GM23248 (cell line): ENCODE measurements at regions not wholly inside any gene's neighbourhood (a gene's known extent, or its start where the extent isn't known, plus 50 kb on each side); places are given as distances from the start of the nearest gene placed in this dataset.
"Not testable (repeated sequence)": the region's sequence is repeated elsewhere in the genome, so short reads cannot be mapped to it uniquely, and the experiment has no call there.

Experiments used
- DNase-seq: peaks from one replicate; pipeline ENCODE4 v3.0.0-alpha.2; 2015
- H2AFZ ChIP-seq: fragments of 200-600 bp; sonication (generic); 2 replicates; pipeline ENCODE4 v1.6.1; 2016; ENCODE audit warnings: antibody characterized with exemption
- H3F3A ChIP-seq: fragments of 200-600 bp; sonication (generic); 2 replicates; pipeline ENCODE4 v1.6.1; 2016; ENCODE audit warnings: mild to moderate bottlenecking, antibody characterized with exemption, mixed run types; ENCODE audit not compliant: insufficient read depth
- H3K27ac ChIP-seq: fragments of 200-600 bp; sonication (generic); 2 replicates; pipeline ENCODE4 v1.5.1; 2016; ENCODE audit warnings: mild to moderate bottlenecking
- H3K27me3 ChIP-seq: fragments of 200-600 bp; sonication (generic); replicated peaks from 2 replicates; pipeline ENCODE4 v1.6.1; 2016; ENCODE audit warnings: mild to moderate bottlenecking; ENCODE audit not compliant: insufficient read depth
- H3K36me3 ChIP-seq: fragments of 200-600 bp; sonication (generic); 2 replicates; pipeline ENCODE4 v1.6.1; 2016; ENCODE audit warnings: low read depth, mild to moderate bottlenecking
- H3K4me1 ChIP-seq: fragments of 200-600 bp; sonication (generic); 2 replicates; pipeline ENCODE4 v1.6.1; 2016; ENCODE audit warnings: mild to moderate bottlenecking; ENCODE audit not compliant: insufficient read depth
- H3K4me2 ChIP-seq: fragments of 200-600 bp; sonication (generic); one replicate; pipeline ENCODE4 v1.6.1; 2016; ENCODE audit warnings: mild to moderate bottlenecking; ENCODE audit not compliant: unreplicated experiment
- H3K4me3 ChIP-seq: fragments of 200-600 bp; sonication (generic); 2 replicates; pipeline ENCODE4 v1.5.1; 2016; ENCODE audit warnings: mild to moderate bottlenecking
- H3K79me2 ChIP-seq: fragments of 200-600 bp; sonication (generic); 2 replicates; pipeline ENCODE4 v1.6.1; 2016; ENCODE audit warnings: mild to moderate bottlenecking; ENCODE audit not compliant: insufficient read depth
- H3K9ac ChIP-seq: fragments of 200-600 bp; sonication (generic); 2 replicates; pipeline ENCODE4 v1.6.1; 2016; ENCODE audit warnings: mild to moderate bottlenecking
- H3K9me2 ChIP-seq: fragments of 200-600 bp; sonication (generic); 2 replicates; pipeline ENCODE4 v1.6.1; 2016; ENCODE audit warnings: mixed run types, mild to moderate bottlenecking, moderate library complexity; ENCODE audit not compliant: insufficient read depth
- H3K9me3 ChIP-seq: fragments of 200-600 bp; sonication (generic); one replicate; pipeline ENCODE4 v1.6.1; 2017; ENCODE audit warnings: low read depth
- H4K20me1 ChIP-seq: fragments of 200-600 bp; sonication (generic); 2 replicates; pipeline ENCODE4 v1.6.0; 2016; ENCODE audit not compliant: insufficient read depth
- EZH2 ChIP-seq: fragments of 200-600 bp; sonication (generic); IDR thresholded peaks from 2 replicates; pipeline ENCODE4 v1.6.1; 2018; ENCODE audit warnings: antibody characterized with exemption, mild to moderate bottlenecking; ENCODE audit not compliant: insufficient read depth, poor library complexity, severe bottlenecking
- EZH2phosphoT487 ChIP-seq: fragments of 200-600 bp; sonication (generic); IDR thresholded peaks from 2 replicates; pipeline ENCODE4 v1.6.1; 2018; ENCODE audit warnings: antibody characterized with exemption, moderate library complexity, mild to moderate bottlenecking, low read depth; ENCODE audit not compliant: insufficient read depth
- WGBS, 2 experiments: methylation state at CpG; one replicate each; pipeline ENCODE4 v1.1.6; 2015 to 2017; ENCODE audit warnings: low lambda C conversion rate in 2 of 2, low coverage in 1 of 2; ENCODE audit errors: missing lambda C conversion rate in 2 of 2; 5-methylcytosine and 5-hydroxymethylcytosine counted together
- in situ Hi-C: fragments of 300-500 bp; cut with MboI; formaldehyde crosslinking; loops from 2 replicates; pipeline ENCODE4 v1.15.0; 2020

DNA sequence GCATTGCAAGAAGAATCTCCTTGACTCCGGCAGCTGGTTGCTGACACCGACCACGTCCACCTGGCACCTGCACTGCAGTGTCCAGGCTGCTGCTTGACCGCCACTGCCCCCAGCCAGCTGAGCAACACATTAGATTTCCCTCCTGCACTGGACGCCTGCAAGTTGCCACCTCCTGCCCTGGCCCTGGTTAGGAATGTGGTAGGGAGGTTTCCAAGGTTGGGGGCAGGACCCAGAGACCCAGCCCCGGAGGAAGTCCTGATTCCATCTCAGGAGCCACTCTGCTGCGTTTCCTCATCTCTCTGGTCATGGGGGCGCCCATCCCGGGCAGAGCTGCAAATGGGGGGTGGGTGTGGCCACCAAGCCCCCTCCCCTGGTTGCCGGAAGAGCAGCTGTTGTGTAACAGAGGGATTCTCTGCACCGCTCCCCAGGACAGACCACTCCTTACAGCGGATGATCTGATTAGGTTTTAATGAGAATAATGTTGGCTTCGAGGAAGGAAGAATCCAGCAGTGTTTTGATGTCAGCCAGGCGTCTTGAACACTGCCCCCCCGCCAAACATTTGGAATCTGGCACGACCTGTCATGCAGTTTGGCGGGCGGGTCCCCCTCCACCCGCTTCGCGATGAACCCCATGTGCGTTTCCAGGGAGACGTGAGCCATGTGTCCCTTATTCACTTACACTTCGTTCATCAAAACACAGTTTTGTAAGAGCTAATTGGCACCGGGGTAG lies 205.1 kb downstream of the NPIPB11 start:
- H3K9me3 ChIP-seq, H4K20me1 ChIP-seq, H3K36me3 ChIP-seq, H3K4me3 ChIP-seq, H3K79me2 ChIP-seq, H3K9me2 ChIP-seq, H3K27me3 ChIP-seq, H3K9ac ChIP-seq, in situ Hi-C loops: not testable (repeated sequence)
- H3K27ac ChIP-seq, result peak overlapping the region; percentile 97
- H2AFZ ChIP-seq, result peak overlapping the region; percentile 2; the same call in 1 of the 2 replicates
- 18 to 20% methylated on average over 24 to 25 of the region's 25 CpGs for WGBS, 2 experiments
- peak overlapping the region; percentile 0 for H3K4me2 ChIP-seq
- H3F3A ChIP-seq, result peaks cover 14% of the 10 kb centered on the region
- H3K4me1 ChIP-seq, result peaks cover 36% of the 10 kb centered on the region
- peak; percentile 50 for DNase-seq

DNA sequence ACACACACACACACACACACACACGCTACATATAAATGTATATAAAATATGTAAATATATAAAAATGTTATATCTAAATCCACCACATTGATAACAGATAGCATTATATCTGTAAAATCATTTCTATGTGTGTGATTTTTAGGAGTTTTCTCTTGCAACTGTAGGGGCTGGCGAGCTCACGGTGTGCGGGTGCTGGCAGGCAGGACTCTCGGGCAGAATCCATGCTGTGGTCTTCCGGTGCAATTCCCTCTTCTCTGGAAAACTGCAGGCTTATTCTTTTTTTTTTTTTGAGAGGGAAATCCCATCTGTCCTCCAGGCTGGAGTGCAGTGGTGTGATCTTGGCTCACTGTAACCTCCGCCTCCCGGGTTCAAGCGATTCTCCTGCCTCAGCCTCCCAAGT lies 205.8 kb downstream of the NPIPB11 start:
- H3K9ac ChIP-seq, result peak overlapping the region; percentile 83

DNA sequence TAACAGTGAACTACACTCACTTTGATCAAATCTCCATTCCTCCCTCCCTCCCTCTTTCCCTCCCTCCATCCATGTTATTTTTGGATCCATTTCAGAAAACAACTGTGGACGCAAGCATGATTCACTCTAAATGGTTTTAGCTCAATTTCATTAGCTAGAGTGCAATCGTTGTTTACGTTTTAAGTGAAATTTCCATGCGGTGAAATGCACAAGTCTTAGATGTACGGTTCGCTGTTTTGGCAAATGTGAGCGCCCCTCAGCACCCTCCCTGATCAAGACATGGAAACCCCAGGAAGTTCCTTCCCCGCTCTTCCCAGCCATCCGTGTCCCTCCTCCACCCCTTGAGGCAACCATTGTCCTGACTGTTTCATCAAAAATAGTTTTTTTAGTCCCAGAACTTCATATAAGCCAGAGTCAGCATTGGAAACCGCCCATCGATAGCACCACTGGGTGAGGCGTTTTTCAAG lies 206.3 kb downstream of the NPIPB11 start:
- Histone ChIP-seq H3K4me2 (peak overlapping the region; percentile 76), H3K4me1 (peaks cover 46% of the 10 kb centered on the region), H3K27ac (peak overlapping the region; percentile 97), H2AFZ (peak overlapping the region; percentile 71), H3K4me3 (peak overlapping the region; percentile 60), H3F3A (peaks cover 25% of the 10 kb centered on the region), H3K9ac (peak overlapping the region; percentile 83)
- H3K79me2 ChIP-seq, H4K20me1 ChIP-seq, H3K36me3 ChIP-seq, H3K9me2 ChIP-seq, in situ Hi-C loops, H3K27me3 ChIP-seq, H3K9me3 ChIP-seq: not testable (repeated sequence)
- 0% methylated on average over 12 of the region's 12 CpGs for WGBS, 2 experiments
- DNase-seq, result peak; percentile 63

More for the DNA sequence above, 205.8 kb downstream of the NPIPB11 start:
- 15 to 17% methylated on average over 6 to 9 of the region's 9 CpGs for WGBS, 2 experiments
- in situ Hi-C loops, H3K9me3 ChIP-seq, H3K27me3 ChIP-seq, H3K9me2 ChIP-seq, H3K36me3 ChIP-seq, H3K79me2 ChIP-seq, H4K20me1 ChIP-seq: not testable (repeated sequence)
- Histone ChIP-seq H3K4me1 (peaks cover 43% of the 10 kb centered on the region), H3K27ac (peak overlapping the region; percentile 97), H3F3A (peaks cover 22% of the 10 kb centered on the region), H3K4me2 (peak overlapping the region; percentile 76), H3K4me3 (peak overlapping the region; percentile 60), H2AFZ (peak overlapping the region; percentile 71; the same call in 1 of the 2 replicates)
- DNase-seq, result peak; percentile 37

DNA sequence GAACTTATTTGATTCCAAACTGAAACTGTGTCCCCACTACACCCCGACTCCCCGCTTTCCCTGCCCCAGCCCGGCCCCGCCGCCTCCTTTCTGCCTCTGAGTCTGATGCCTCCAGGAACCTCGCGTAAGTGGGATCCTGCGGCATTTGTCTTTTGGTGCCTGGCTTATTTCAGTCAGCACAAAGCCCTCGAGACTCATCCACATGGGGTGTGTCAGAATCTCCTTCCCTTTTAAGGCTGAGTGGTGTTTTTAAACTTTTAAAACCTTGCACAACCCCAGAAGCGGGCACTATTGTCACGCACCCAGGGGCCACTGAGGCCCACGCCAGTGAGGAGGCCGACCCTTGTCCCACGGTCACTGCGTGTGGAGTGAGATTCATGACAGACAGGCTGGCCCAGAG lies 206.9 kb downstream of the NPIPB11 start:
- H3K4me2 ChIP-seq, result peak overlapping the region; percentile 76
- 1 to 2% methylated on average over 15 of the region's 15 CpGs for WGBS, 2 experiments

DNA sequence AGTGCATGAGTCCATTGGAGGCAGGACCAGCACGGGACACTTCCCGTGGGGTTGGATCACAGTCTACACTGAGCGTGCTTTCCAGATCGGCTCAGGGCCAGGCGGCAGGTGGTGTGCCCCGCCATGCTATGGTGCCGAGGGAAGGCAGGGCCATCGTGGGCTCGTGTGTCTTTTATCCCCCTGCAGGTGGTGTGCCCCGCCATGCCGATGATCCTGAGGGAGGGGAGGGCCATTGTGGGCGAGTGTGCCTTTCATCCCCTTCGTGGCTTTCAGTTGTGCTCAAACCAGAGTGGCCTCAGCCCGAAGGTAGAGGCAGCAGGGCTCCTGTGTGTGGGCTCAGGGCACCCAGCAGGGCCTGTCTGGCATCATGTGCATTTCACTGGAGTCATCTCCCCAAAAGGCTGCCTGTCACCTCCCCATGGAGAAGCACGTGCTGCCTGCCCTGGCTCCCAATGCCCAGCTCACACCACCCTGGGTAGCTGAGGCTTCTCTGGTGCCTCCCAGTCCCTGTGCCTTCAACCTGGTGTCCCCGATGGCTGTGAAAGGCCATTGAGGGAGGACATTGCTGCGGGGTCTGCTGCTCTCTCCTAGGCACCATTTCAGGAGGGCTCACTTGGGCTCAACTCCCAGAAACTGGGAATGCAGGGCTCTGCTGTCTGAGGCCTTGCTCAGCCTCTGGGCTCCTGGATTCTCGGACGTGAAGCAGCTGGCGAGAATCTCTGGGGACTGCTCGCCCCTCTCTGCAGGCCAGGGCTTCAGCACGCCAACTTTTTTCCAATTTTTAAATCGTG lies 207.6 kb downstream of the NPIPB11 start:
- Histone ChIP-seq H3K36me3 (no peaks in the 10 kb centered on the region), H3K27ac (peak overlapping the region; percentile 97), H3K9me2 (no peaks in the 10 kb centered on the region), H3K9ac (peak overlapping the region; percentile 83), H2AFZ (peak overlapping the region; percentile 57), H4K20me1 (no peaks in the 10 kb centered on the region), H3K4me2 (peak overlapping the region; percentile 76), H3F3A (peaks cover 30% of the 10 kb centered on the region), H3K27me3 (no peaks in the 10 kb centered on the region), H3K9me3 (no peaks in the 10 kb centered on the region), H3K4me1 (peaks cover 51% of the 10 kb centered on the region), H3K4me3 (peak overlapping the region; percentile 60), H3K79me2 (no peaks in the 10 kb centered on the region)
- in situ Hi-C loops, result no loop called here
- TF ChIP-seq EZH2, result no peak
- no peak for TF ChIP-seq EZH2phosphoT487
- peak; percentile 18 for DNase-seq
- WGBS, 2 experiments, result 71 to 75% methylated on average over 23 of the region's 23 CpGs

More for the DNA sequence above, 206.9 kb downstream of the NPIPB11 start:
- H4K20me1 ChIP-seq, H3K79me2 ChIP-seq, H3K9me2 ChIP-seq, H3K27me3 ChIP-seq, in situ Hi-C loops, H3K9me3 ChIP-seq, H3K36me3 ChIP-seq: not testable (repeated sequence)
- Histone ChIP-seq H3K27ac (peak overlapping the region; percentile 97), H3K9ac (peak overlapping the region; percentile 83), H3K4me3 (peak overlapping the region; percentile 60), H3F3A (peaks cover 30% of the 10 kb centered on the region), H3K4me1 (peaks cover 51% of the 10 kb centered on the region), H2AFZ (peak overlapping the region; percentile 57)
- DNase-seq, result peak; percentile 83
